ENCODE measurements at regions not wholly inside any gene's neighbourhood (a gene's known extent, or its start where the extent isn't known, plus 50 kb on each side); places are given as distances from the start of the nearest gene placed in this dataset.
"Not testable (repeated sequence)": the region's sequence is repeated elsewhere in the genome, so short reads cannot be mapped to it uniquely, and the experiment has no call there.

- H3K27me3 ChIP-seq (ENCODE audit: control insufficient read depth in 2 of 2, insufficient read depth in 1 of 2, low read length in 1 of 2) = no peaks in the 10 kb centered on the region
- no peaks in the 10 kb centered on the region for H3K9me3 ChIP-seq (ENCODE audit: control insufficient read depth in 2 of 2, insufficient read depth in 1 of 2, low read length in 1 of 2)
- no peak overlapping the region for H3K27ac ChIP-seq (ENCODE audit: low read depth in 1 of 2, low read length in 1 of 2)
- H3K4me1 ChIP-seq (ENCODE audit: control insufficient read depth in 2 of 2, insufficient read depth in 2 of 2, low read length in 2 of 2) = no peaks in the 10 kb centered on the region
- H3K36me3 ChIP-seq (ENCODE audit: control insufficient read depth in 2 of 2, insufficient read depth in 2 of 2, low read length in 1 of 2) = no peaks in the 10 kb centered on the region
- no peak overlapping the region for H3K4me3 ChIP-seq (ENCODE audit: low read length in 2 of 2)
- DNase-seq (ENCODE audit: low read depth in 6 of 9, low spot score in 9 of 9) = no peak
- WGBS = 83% methylated on average over 19 of the region's 19 CpGs
These were observed 62.8 kb upstream of the LAPTM4A start for GRCh38 chr2:20113986-20114938.

- no peaks in the 10 kb centered on the region for H3K4me1 ChIP-seq (ENCODE audit: control insufficient read depth in 2 of 2, insufficient read depth in 2 of 2, low read length in 2 of 2)
- H3K36me3 ChIP-seq (ENCODE audit: control insufficient read depth in 2 of 2, insufficient read depth in 2 of 2, low read length in 1 of 2) = no peaks in the 10 kb centered on the region
- H3K4me3 ChIP-seq (ENCODE audit: low read length in 2 of 2) = no peak overlapping the region
- no peak for DNase-seq (ENCODE audit: low read depth in 6 of 9, low spot score in 9 of 9)
- H3K9me3 ChIP-seq (ENCODE audit: control insufficient read depth in 2 of 2, insufficient read depth in 1 of 2, low read length in 1 of 2) = no peaks in the 10 kb centered on the region
- H3K27me3 ChIP-seq (ENCODE audit: control insufficient read depth in 2 of 2, insufficient read depth in 1 of 2, low read length in 1 of 2) = peaks cover 0 to 2% of the 10 kb centered on the region in 2 donors
- WGBS = 96% methylated on average over 15 of the region's 15 CpGs
- H3K27ac ChIP-seq (ENCODE audit: low read depth in 1 of 2, low read length in 1 of 2) = no peak overlapping the region
These were observed 61.8 kb upstream of the LAPTM4A start for GRCh38 chr2:20113004-20113796.

GRCh38 chr2:20112361-20112760 lies 60.9 kb upstream of the LAPTM4A start:
- not testable (repeated sequence) for H3K9me3 ChIP-seq (ENCODE audit: control insufficient read depth in 2 of 2, insufficient read depth in 1 of 2, low read length in 1 of 2); H3K36me3 ChIP-seq (ENCODE audit: control insufficient read depth in 2 of 2, insufficient read depth in 2 of 2, low read length in 1 of 2); H3K27ac ChIP-seq (ENCODE audit: low read depth in 1 of 2, low read length in 1 of 2); H3K27me3 ChIP-seq (ENCODE audit: control insufficient read depth in 2 of 2, insufficient read depth in 1 of 2, low read length in 1 of 2); H3K4me1 ChIP-seq (ENCODE audit: control insufficient read depth in 2 of 2, insufficient read depth in 2 of 2, low read length in 2 of 2); DNase-seq (ENCODE audit: low read depth in 6 of 9, low spot score in 9 of 9); H3K4me3 ChIP-seq (ENCODE audit: low read length in 2 of 2)
- WGBS = 97% methylated on average over 9 of the region's 9 CpGs

DNA sequence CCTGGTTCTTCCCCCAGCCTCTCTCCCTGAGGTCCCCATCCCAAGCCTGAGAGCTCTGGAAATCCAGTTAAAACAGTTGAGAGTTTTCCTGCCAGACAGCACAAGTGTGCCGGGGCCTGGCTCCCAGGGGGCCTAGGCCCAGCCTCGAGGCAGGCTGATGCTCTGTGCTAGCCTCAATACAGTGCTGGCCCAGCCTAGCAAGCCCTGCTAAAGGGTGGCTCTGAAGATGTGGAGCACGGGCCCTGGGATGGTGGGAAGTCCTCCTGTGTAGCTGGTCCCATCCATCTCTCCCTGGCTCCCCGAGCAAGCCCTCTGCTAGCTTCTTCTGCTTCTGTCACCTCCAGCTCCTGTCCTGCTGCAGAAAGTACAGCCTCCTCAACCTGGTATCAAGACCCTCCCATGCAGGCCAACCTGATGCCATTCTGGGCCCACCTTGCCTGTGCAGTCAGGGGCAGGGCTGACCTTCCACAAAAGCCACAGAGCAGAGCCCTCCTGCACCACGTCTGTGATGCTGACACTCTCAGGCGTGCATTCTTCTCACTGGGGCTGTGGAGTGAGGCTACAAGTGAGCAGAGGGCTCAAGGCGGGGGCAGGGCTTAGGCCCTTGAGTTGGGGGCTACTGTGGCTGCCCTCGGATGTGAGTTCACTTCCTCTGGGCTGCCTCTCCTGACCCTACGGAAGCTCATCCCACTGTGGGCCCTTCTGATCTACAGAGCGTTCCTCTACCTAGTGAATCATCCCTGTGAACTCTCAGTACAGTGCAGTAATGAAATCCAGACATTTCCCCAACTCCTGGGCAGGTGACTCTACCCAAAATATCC lies 60.1 kb upstream of the LAPTM4A start:
- no peaks in the 10 kb centered on the region for H3K4me1 ChIP-seq (ENCODE audit: control insufficient read depth in 2 of 2, insufficient read depth in 2 of 2, low read length in 2 of 2)
- H3K4me3 ChIP-seq (ENCODE audit: low read length in 2 of 2) = no peak overlapping the region
- peaks cover 0 to 4% of the 10 kb centered on the region in 2 donors for H3K9me3 ChIP-seq (ENCODE audit: control insufficient read depth in 2 of 2, insufficient read depth in 1 of 2, low read length in 1 of 2)
- DNase-seq (ENCODE audit: low read depth in 6 of 9, low spot score in 9 of 9) = no peak
- H3K36me3 ChIP-seq (ENCODE audit: control insufficient read depth in 2 of 2, insufficient read depth in 2 of 2, low read length in 1 of 2) = no peaks in the 10 kb centered on the region
- H3K27ac ChIP-seq (ENCODE audit: low read depth in 1 of 2, low read length in 1 of 2) = no peak overlapping the region
- peaks cover 0 to 8% of the 10 kb centered on the region in 2 donors for H3K27me3 ChIP-seq (ENCODE audit: control insufficient read depth in 2 of 2, insufficient read depth in 1 of 2, low read length in 1 of 2)
- 91% methylated on average over 10 of the region's 10 CpGs for WGBS

DNA sequence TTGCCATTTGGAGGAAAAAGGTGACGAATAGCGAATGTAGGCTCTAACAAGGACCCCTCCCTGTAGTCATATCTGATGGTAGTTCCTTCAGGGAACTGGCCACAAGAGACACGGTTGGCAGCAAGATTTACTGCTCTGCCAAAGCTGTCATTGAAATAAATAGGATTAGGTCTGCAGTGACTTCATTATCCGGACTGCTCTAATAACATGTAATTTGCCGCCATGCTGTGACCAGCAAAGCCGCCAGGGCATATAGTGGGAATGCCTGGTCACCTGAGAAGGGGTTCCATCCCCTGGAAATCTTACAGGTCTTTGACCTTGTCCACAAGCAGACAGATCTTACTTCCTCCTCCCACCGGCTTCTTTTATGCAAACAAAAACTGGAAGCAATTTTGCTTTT lies 59.4 kb upstream of the LAPTM4A start:
- Histone ChIP-seq H3K4me1 (ENCODE audit: control insufficient read depth in 2 of 2, insufficient read depth in 2 of 2, low read length in 2 of 2) (no peaks in the 10 kb centered on the region), H3K36me3 (ENCODE audit: control insufficient read depth in 2 of 2, insufficient read depth in 2 of 2, low read length in 1 of 2) (no peaks in the 10 kb centered on the region), H3K9me3 (ENCODE audit: control insufficient read depth in 2 of 2, insufficient read depth in 1 of 2, low read length in 1 of 2) (peaks cover 0 to 10% of the 10 kb centered on the region in 2 donors), H3K4me3 (ENCODE audit: low read length in 2 of 2) (no peak overlapping the region), H3K27me3 (ENCODE audit: control insufficient read depth in 2 of 2, insufficient read depth in 1 of 2, low read length in 1 of 2) (peaks cover 0 to 13% of the 10 kb centered on the region in 2 donors), H3K27ac (ENCODE audit: low read depth in 1 of 2, low read length in 1 of 2) (no peak overlapping the region)
- DNase-seq (ENCODE audit: low read depth in 6 of 9, low spot score in 9 of 9) = no peak
- WGBS = 81% methylated on average over 7 of the region's 7 CpGs

- no peak for DNase-seq (ENCODE audit: low read depth in 6 of 9, low spot score in 9 of 9)
- Histone ChIP-seq H3K36me3 (ENCODE audit: control insufficient read depth in 2 of 2, insufficient read depth in 2 of 2, low read length in 1 of 2) (no peaks in the 10 kb centered on the region), H3K27me3 (ENCODE audit: control insufficient read depth in 2 of 2, insufficient read depth in 1 of 2, low read length in 1 of 2) (peaks cover 0 to 16% of the 10 kb centered on the region in 2 donors), H3K4me3 (ENCODE audit: low read length in 2 of 2) (no peak overlapping the region), H3K9me3 (ENCODE audit: control insufficient read depth in 2 of 2, insufficient read depth in 1 of 2, low read length in 1 of 2) (peaks cover 0 to 10% of the 10 kb centered on the region in 2 donors), H3K4me1 (ENCODE audit: control insufficient read depth in 2 of 2, insufficient read depth in 2 of 2, low read length in 2 of 2) (no peaks in the 10 kb centered on the region), H3K27ac (ENCODE audit: low read depth in 1 of 2, low read length in 1 of 2) (no peak overlapping the region)
- WGBS = 93% methylated on average over 3 of the region's 3 CpGs
These were observed 59.0 kb upstream of the LAPTM4A start for GRCh38 chr2:20110383-20110782.

DNA sequence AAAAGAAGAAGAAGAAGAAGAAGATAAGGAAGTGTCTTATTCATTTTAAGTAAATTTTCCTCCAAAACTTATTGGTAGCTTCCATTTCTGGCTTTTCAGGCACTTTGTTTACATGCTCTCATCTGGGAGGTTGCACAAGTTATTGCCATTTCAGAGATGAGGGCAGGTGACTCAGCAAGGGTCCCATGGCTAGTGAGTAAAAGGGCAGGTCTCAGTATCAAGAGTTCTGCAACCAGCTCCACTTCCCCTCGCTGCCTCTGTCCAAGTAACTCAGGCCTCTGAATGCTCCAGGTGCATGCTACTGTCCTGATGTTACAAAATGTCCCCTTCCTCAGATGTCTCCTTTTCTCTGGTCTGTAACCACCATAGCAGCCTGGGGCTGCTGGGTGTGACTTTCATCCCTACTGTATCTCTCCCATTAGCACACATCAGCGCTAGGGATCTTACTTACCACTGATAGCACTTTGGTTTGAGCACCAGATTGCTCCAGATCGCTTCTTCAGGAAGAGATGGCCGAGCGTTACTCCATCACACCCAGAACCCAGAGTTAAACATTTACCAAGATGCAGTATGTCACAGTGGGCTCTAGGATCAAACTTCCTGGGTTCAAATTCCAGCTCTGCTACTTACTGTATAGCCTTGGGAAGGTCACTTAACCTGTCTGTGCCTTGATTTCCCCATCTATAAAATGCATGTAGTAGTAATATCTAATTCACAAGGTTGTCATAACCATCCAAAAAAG lies 57.4 kb upstream of the LAPTM4A start:
- H3K4me1 ChIP-seq (ENCODE audit: control insufficient read depth in 2 of 2, insufficient read depth in 2 of 2, low read length in 2 of 2) = no peaks in the 10 kb centered on the region
- WGBS = 95% methylated on average over 5 of the region's 5 CpGs
- H3K9me3 ChIP-seq (ENCODE audit: control insufficient read depth in 2 of 2, insufficient read depth in 1 of 2, low read length in 1 of 2) = peaks cover 0 to 10% of the 10 kb centered on the region in 2 donors
- H3K27me3 ChIP-seq (ENCODE audit: control insufficient read depth in 2 of 2, insufficient read depth in 1 of 2, low read length in 1 of 2) = peaks cover 0 to 16% of the 10 kb centered on the region in 2 donors
- H3K36me3 ChIP-seq (ENCODE audit: control insufficient read depth in 2 of 2, insufficient read depth in 2 of 2, low read length in 1 of 2) = no peaks in the 10 kb centered on the region
- H3K4me3 ChIP-seq (ENCODE audit: low read length in 2 of 2) = no peak overlapping the region
- no peak for DNase-seq (ENCODE audit: low read depth in 6 of 9, low spot score in 9 of 9)
- H3K27ac ChIP-seq (ENCODE audit: low read depth in 1 of 2, low read length in 1 of 2) = no peak overlapping the region

GRCh38 chr2:20107776-20108175 lies 56.3 kb upstream of the LAPTM4A start:
- WGBS = 96% methylated on average over 5 of the region's 5 CpGs
- Histone ChIP-seq H3K4me3 (ENCODE audit: low read length in 2 of 2) (no peak overlapping the region), H3K27ac (ENCODE audit: low read depth in 1 of 2, low read length in 1 of 2) (no peak overlapping the region), H3K36me3 (ENCODE audit: control insufficient read depth in 2 of 2, insufficient read depth in 2 of 2, low read length in 1 of 2) (no peaks in the 10 kb centered on the region), H3K27me3 (ENCODE audit: control insufficient read depth in 2 of 2, insufficient read depth in 1 of 2, low read length in 1 of 2) (peaks cover 0 to 16% of the 10 kb centered on the region in 2 donors), H3K4me1 (ENCODE audit: control insufficient read depth in 2 of 2, insufficient read depth in 2 of 2, low read length in 2 of 2) (no peaks in the 10 kb centered on the region), H3K9me3 (ENCODE audit: control insufficient read depth in 2 of 2, insufficient read depth in 1 of 2, low read length in 1 of 2) (peaks cover 0 to 10% of the 10 kb centered on the region in 2 donors)
- no peak for DNase-seq (ENCODE audit: low read depth in 6 of 9, low spot score in 9 of 9)

Data from thymus (tissue), 11 donors.